ENCODE measurements at regions not wholly inside any gene's neighbourhood (a gene's known extent, or its start where the extent isn't known, plus 50 kb on each side); places are given as distances from the start of the nearest gene placed in this dataset.
"Not testable (repeated sequence)": the region's sequence is repeated elsewhere in the genome, so short reads cannot be mapped to it uniquely, and the experiment has no call there.

DNA sequence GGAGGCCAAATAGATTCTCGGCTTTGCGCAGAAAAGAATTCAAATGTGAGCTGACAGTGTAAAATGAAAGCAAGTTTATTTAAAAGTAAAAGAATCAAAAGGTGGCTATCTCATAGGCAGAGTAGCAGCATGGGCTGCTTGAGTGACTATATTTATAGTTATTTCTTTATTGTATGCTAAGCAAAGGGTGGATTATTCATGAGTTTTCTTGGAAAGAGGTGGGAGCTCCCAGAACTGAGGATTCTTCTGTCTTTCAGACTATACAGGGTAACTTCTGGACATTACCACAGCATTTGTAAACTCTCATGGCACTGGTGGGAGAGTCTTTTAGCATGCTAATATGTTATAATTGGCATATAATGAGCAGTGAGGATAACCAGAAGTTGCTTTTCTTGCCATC, 659.9 kb downstream of the RWDD3 start:
- no peak for TF ChIP-seq CTCF (IDR thresholded peaks at IDR 0.05; ENCODE audit: borderline replicate concordance, insufficient read depth, low read depth, low read length)
- no peak overlapping the region for H3K4me3 ChIP-seq (ENCODE audit: low read depth, low read length)

DNA sequence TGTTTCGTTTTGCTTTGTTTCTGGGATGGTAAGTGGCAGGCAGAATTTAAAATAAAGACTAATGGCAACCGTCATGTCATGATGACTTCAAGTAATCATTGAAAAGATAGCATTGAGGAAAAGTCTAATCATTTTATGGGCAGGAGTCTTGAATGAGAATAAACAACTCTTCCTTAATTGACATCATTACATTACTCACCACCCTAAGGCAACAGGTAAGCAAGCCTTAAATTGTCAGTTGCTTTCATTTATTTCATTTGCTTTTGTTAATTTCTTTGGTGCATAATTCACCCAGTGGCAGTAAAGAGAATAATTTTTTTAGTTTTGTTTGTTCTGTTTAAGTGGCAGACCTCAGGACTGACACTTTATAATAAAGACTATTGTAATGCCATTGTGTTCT, 669.0 kb downstream of the RWDD3 start:
- no peak for TF ChIP-seq CTCF (IDR thresholded peaks at IDR 0.05; ENCODE audit: borderline replicate concordance, insufficient read depth, low read depth, low read length)
- H3K4me3 ChIP-seq (ENCODE audit: low read depth, low read length): no peak overlapping the region

DNA sequence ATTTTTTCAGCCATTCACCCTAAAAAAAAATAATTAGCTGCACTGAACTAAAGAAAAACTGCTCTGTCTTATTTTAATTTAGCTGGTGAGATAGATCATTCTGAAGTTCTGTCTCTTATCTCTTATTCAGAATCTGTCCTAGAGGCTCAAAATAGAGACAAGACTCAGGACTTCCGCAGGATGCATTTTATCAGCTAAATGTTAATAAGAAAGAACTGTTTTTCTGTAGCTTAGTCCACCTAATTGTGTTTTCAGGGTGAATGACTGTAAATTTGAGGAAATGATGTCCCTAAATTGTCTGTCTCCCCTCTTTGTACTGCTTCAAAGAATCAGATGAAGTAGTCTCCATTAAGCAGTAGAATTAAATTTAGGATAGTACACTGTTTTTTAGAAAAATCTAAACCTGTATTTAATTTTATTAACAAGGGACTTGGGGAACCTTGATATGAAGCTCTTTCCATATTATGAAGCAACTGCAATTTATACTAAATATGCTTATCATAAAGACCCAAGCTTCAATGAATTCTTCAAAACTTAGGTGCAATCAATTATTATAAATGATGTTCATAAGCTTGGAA, 671.9 kb downstream of the RWDD3 start:
- TF ChIP-seq CTCF (IDR thresholded peaks at IDR 0.05; ENCODE audit: borderline replicate concordance, insufficient read depth, low read depth, low read length): no peak

DNA sequence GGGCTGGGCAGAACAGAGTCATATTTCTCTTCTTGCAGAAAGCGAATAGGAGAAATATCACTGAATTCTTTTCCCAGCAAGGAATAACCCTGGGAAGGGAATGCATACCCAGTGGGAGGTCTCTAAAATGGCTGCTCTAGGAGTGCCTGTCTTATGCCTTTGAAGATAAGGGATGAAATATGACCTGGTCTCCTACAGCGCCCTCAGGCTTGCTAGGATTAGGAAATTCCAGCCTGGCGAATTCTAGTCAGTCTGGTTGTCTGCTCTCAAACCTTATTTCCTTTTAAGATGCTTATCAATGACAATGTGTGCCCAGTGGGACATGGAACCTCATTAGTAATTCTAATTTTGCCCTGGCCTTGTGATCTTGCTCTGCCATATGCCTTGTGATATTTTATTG, 677.7 kb downstream of the RWDD3 start:
- not testable (repeated sequence) for H3K4me3 ChIP-seq (ENCODE audit: low read depth, low read length)

More for the DNA sequence above, 671.9 kb downstream of the RWDD3 start:
- no peak overlapping the region for H3K4me3 ChIP-seq (ENCODE audit: low read depth, low read length)

DNA sequence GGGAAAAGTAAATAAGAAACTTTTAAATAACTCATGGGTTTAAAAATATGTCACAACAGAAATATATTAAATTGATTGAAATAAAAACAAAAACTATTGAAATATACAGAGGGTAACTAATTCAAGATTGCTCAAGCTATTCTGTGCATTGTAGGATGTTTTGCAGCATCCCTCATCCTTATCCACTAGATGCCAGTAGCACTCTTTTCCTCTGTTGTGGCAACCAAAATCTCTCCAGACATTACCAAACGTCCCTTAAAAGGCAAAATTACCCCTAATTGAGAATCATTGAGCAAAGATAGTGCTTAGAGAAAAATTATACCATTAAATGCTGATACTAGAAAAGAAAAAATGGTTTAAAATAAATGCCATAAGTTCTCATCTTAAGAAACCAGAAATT, 682.6 kb downstream of the RWDD3 start:
- no peak for TF ChIP-seq CTCF (IDR thresholded peaks at IDR 0.05; ENCODE audit: borderline replicate concordance, insufficient read depth, low read depth, low read length)
- H3K4me3 ChIP-seq (ENCODE audit: low read depth, low read length): no peak overlapping the region

DNA sequence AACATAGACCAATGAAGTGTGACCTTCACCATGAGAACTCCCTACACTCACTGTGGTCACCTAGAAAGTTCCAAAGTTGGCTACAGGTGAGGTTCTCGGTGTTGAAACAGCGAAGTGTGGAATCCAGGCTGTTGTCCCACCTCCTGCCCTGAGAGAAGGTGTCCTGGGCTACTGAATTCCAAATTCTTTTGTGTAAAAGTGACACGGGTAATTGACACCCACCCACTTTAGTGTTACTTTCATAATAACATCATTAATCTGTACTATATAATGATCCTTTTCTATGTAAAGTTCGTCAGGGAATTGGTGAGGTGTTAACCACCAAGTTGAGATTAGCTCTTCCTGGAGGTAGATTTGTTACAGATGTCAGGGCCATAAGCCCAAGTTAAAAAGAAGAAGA, 690.7 kb downstream of the RWDD3 start:
- no peak overlapping the region for H3K4me3 ChIP-seq (ENCODE audit: low read depth, low read length)
- TF ChIP-seq CTCF (IDR thresholded peaks at IDR 0.05; ENCODE audit: borderline replicate concordance, insufficient read depth, low read depth, low read length): no peak

- no peak overlapping the region for H3K4me3 ChIP-seq (ENCODE audit: low read depth, low read length)
- TF ChIP-seq CTCF (IDR thresholded peaks at IDR 0.05; ENCODE audit: borderline replicate concordance, insufficient read depth, low read depth, low read length): no peak
These were observed 692.3 kb downstream of the RWDD3 start for GRCh38 chr1:95926331-95926730.

- no peak for TF ChIP-seq CTCF (IDR thresholded peaks at IDR 0.05; ENCODE audit: borderline replicate concordance, insufficient read depth, low read depth, low read length)
- H3K4me3 ChIP-seq (ENCODE audit: low read depth, low read length): no peak overlapping the region
These were observed 693.1 kb downstream of the RWDD3 start for GRCh38 chr1:95927061-95927460.
